HCT116 (cell line): ENCODE measurements at regions not wholly inside any gene's neighbourhood (a gene's known extent, or its start where the extent isn't known, plus 50 kb on each side); places are given as distances from the start of the nearest gene placed in this dataset.
"Not testable (repeated sequence)": the region's sequence is repeated elsewhere in the genome, so short reads cannot be mapped to it uniquely, and the experiment has no call there.

Source experiments
- ATAC-seq: fragments of 200-7000 bp; cut with Tn5 transposase; 2 replicates; pipeline ENCODE4 v1.9.1; 2020; ENCODE audit warnings: mild to moderate bottlenecking, moderate library complexity
- BruUV-seq: library from RNA; stranded (reverse); fragments of 400-500 nt; replicated peaks from 2 replicates; lab custom pipeline; 2021; lab: Mats Ljungman, UMichigan
- CTCF ChIA-PET: fragments of 300-600 bp; sonication (Branson Sonifier 250); formaldehyde crosslinking; loops from one replicate; lab custom pipeline; 2021; ENCODE audit warnings: antibody characterized with exemption; lab: Charles Lee
- POLR2A ChIA-PET: fragments of 300-600, 350-600 bp; sonication (Branson Sonifier 250); formaldehyde crosslinking; loops from one replicate; lab custom pipeline; 2021; ENCODE audit warnings: antibody characterized with exemption; lab: Charles Lee
- RAD21 ChIA-PET, 2 experiments: fragments of 300-600 bp; sonication (Branson Sonifier 250); formaldehyde crosslinking; loops; one replicate each; lab custom pipeline; 2023; ENCODE audit warnings: low total read pairs in 2 of 2; ENCODE audit not compliant: uncharacterized antibody in 2 of 2, unreplicated experiment in 2 of 2, low non-redundant PET in 1 of 2; lab: Charles Lee
- DNase-seq: peaks from one replicate; pipeline ENCODE4 v3.0.0-alpha.2; 2010; ENCODE audit warnings: low read depth, low spot score
- H2AFZ ChIP-seq: fragments of 200-600 bp; shearing (Covaris generic), sonication (generic); 2 replicates; pipeline ENCODE4 v1.6.1; 2017; ENCODE audit warnings: low read depth, mixed run types, mixed read lengths, antibody characterized with exemption, low read length; ENCODE audit not compliant: poor library complexity, severe bottlenecking
- H3K27ac ChIP-seq: 2 replicates; pipeline ENCODE4 v1.5.1; 2012; ENCODE audit warnings: low read depth, low read length
- H3K27me3 ChIP-seq: fragments of 200-600 bp; sonication (generic); 2 replicates; pipeline ENCODE4 v1.6.1; 2016; ENCODE audit warnings: mixed run types, low read length, mixed read lengths; ENCODE audit not compliant: insufficient read depth
- H3K36me3 ChIP-seq, 2 experiments: fragments of 200-500 bp in 1 of 2; fragments of 200-600 bp in 1 of 2; sonication (Bioruptor generic) in 1 of 2; sonication (generic) in 1 of 2; 2 replicates each; pipeline versions ENCODE4 v1.5.1 to v1.6.1; 2014 to 2016; ENCODE audit warnings: low read length in 2 of 2, inconsistent platforms in 1 of 2, mixed read lengths in 1 of 2, mixed run types in 1 of 2; ENCODE audit not compliant: insufficient read depth in 2 of 2, control insufficient read depth in 1 of 2
- H3K4me1 ChIP-seq, 2 experiments: fragments of 200-600 bp in 1 of 2; sonication (generic) in 1 of 2; 2 replicates each; pipeline versions ENCODE4 v1.5.1 to v1.6.1; 2012 to 2017; ENCODE audit warnings: low read length in 2 of 2, inconsistent platforms in 1 of 2, mild to moderate bottlenecking in 1 of 2, mixed read lengths in 1 of 2, mixed run types in 1 of 2, moderate library complexity in 1 of 2; ENCODE audit not compliant: insufficient read depth in 2 of 2, control insufficient read depth in 1 of 2
- H3K4me2 ChIP-seq: fragments of 200-600 bp; sonication (generic); 2 replicates; pipeline ENCODE4 v1.6.1; 2017; ENCODE audit warnings: mixed run types, low read length, mixed read lengths
- H3K4me3 ChIP-seq, 2 experiments: fragments of 200-600 bp in 1 of 2; sonication (generic) in 1 of 2; replicated peaks in 1 of 2; 2 replicates each; pipeline ENCODE4 v1.5.1; 2011 to 2016; ENCODE audit warnings: low read length in 2 of 2, control low read depth in 1 of 2, low read depth in 1 of 2, mild to moderate bottlenecking in 1 of 2, mixed read lengths in 1 of 2, mixed run types in 1 of 2
- H3K79me2 ChIP-seq: fragments of 200-600 bp; sonication (generic); 2 replicates; pipeline ENCODE4 v1.6.1; 2017; ENCODE audit warnings: mild to moderate bottlenecking, mixed run types, low read length, moderate library complexity, mixed read lengths; ENCODE audit not compliant: insufficient read depth
- H3K9ac ChIP-seq: fragments of 200-600 bp; sonication (generic); 2 replicates; pipeline ENCODE4 v1.6.1; 2016; ENCODE audit warnings: low read length, mixed read lengths
- H3K9me2 ChIP-seq: fragments of 200-600 bp; sonication (generic), shearing (Covaris generic); 2 replicates; pipeline ENCODE4 v1.6.1; 2017; ENCODE audit warnings: mixed run types, mild to moderate bottlenecking, moderate library complexity; ENCODE audit not compliant: insufficient read depth
- H3K9me3 ChIP-seq, 2 experiments: fragments of 200-500 bp in 1 of 2; fragments of 200-600 bp in 1 of 2; sonication (Bioruptor generic) in 1 of 2; sonication (generic) in 1 of 2; 2 replicates each; pipeline ENCODE4 v1.6.1; 2014 to 2017; ENCODE audit warnings: low read length in 2 of 2, mixed read lengths in 2 of 2, inconsistent platforms in 1 of 2, low read depth in 1 of 2, mild to moderate bottlenecking in 1 of 2, mixed run types in 1 of 2, moderate library complexity in 1 of 2; ENCODE audit not compliant: control insufficient read depth in 1 of 2, insufficient read depth in 1 of 2
- H4K20me1 ChIP-seq: fragments of 200-600 bp; sonication (generic), shearing (Covaris generic); 2 replicates; pipeline ENCODE4 v1.6.1; 2017; ENCODE audit warnings: mixed run types, mild to moderate bottlenecking, moderate library complexity; ENCODE audit not compliant: insufficient read depth
- ATF3 ChIP-seq: IDR thresholded peaks from 2 replicates; pipeline ENCODE4 v1.6.1; 2012
- CBX3 ChIP-seq: IDR thresholded peaks from 2 replicates; pipeline ENCODE4 v1.6.1; 2012; ENCODE audit warnings: low read depth
- EGR1 ChIP-seq: IDR thresholded peaks from 2 replicates; pipeline ENCODE4 v1.6.1; 2012; ENCODE audit warnings: low read depth
- EZH2 ChIP-seq: fragments of 200-600 bp; sonication (generic); IDR thresholded peaks from 2 replicates; pipeline ENCODE4 v1.6.1; 2017; ENCODE audit warnings: antibody characterized with exemption, mixed run types
- EZH2phosphoT487 ChIP-seq: fragments of 200-600 bp; IDR thresholded peaks from 2 replicates; pipeline ENCODE4 v1.6.1; 2018; ENCODE audit warnings: antibody characterized with exemption, borderline replicate concordance
- JUND ChIP-seq: IDR thresholded peaks from 2 replicates; pipeline ENCODE4 v1.6.1; 2012
- POLR2AphosphoS5 ChIP-seq: IDR thresholded peaks from 2 replicates; pipeline ENCODE4 v1.6.1; 2011; ENCODE audit warnings: mild to moderate bottlenecking, low read depth, low read length, moderate library complexity
- RAD21 ChIP-seq: IDR thresholded peaks from 2 replicates; pipeline ENCODE4 v1.6.1; 2012; ENCODE audit warnings: low read depth, mild to moderate bottlenecking
- REST ChIP-seq: IDR thresholded peaks from 2 replicates; pipeline ENCODE4 v1.6.1; 2012; ENCODE audit warnings: low read depth
- SRF ChIP-seq: IDR thresholded peaks from 2 replicates; pipeline ENCODE4 v1.6.1; 2012; ENCODE audit warnings: low read depth
- TCF7L2 ChIP-seq: IDR thresholded peaks from 2 replicates; pipeline ENCODE4 v1.7.0; 2011; ENCODE audit warnings: borderline replicate concordance, inconsistent platforms; ENCODE audit not compliant: insufficient read depth, insufficient read length; ENCODE audit errors: extremely low read depth
- ZFX ChIP-seq: fragments of 450-650 bp; IDR thresholded peaks from 2 replicates; pipeline ENCODE4 v1.6.1; 2017
- intact Hi-C: fragments of 100-400 bp; cut with micrococcal nuclease; formaldehyde crosslinking; loops from 2 replicates; pipeline ENCODE4 v1.10.0; 2022

- no peak for TF ChIP-seq EGR1
- TF ChIP-seq EZH2phosphoT487, result no peak
- TF ChIP-seq CBX3, result no peak
- TF ChIP-seq ATF3, result no peak
- no peak for TF ChIP-seq POLR2AphosphoS5
- no peak for TF ChIP-seq EZH2
- no peak for TF ChIP-seq SRF
- TF ChIP-seq REST, result no peak
- TF ChIP-seq RAD21, result no peak
- TF ChIP-seq JUND, result no peak
- TF ChIP-seq TCF7L2, result no peak
- no peak for TF ChIP-seq ZFX
- TF ChIP-seq, all 23 proteins: peak for 0
- no peak for ATAC-seq
- H3K79me2 ChIP-seq, result no peaks in the 10 kb centered on the region
- H3K9me2 ChIP-seq, result no peaks in the 10 kb centered on the region
- BruUV-seq, result no TSS peak
- H3K4me1 ChIP-seq, result no peaks in the 10 kb centered on the region
- no peak overlapping the region for H3K27ac ChIP-seq
- H3K4me3 ChIP-seq, result no peak overlapping the region
- no peak for DNase-seq
- H2AFZ ChIP-seq, result no peak overlapping the region
- no peak overlapping the region for H3K4me2 ChIP-seq
- ChIA-PET RAD21 (no interaction called here), CTCF (no interaction called here), POLR2A (no interaction called here)
- intact Hi-C loops, result no loop called here
- H3K9ac ChIP-seq, result no peak overlapping the region
- H3K27me3 ChIP-seq, result no peaks in the 10 kb centered on the region
- H3K9me3 ChIP-seq, result no peaks in the 10 kb centered on the region
- no peaks in the 10 kb centered on the region for H3K36me3 ChIP-seq
- no peaks in the 10 kb centered on the region for H4K20me1 ChIP-seq
Measured at GRCh38 chr16:75965504-75966374, 239.4 kb upstream of the CPHXL start.

- intact Hi-C loops, result not testable (repeated sequence)
Measured at GRCh38 chr16:75969120-75969519, 242.8 kb upstream of the CPHXL start.

More at GRCh38 chr16:75969120-75969519, 242.8 kb upstream of the CPHXL start:
- H3K79me2 ChIP-seq, ATAC-seq, H4K20me1 ChIP-seq, H3K4me1 ChIP-seq, H3K9me2 ChIP-seq, H3K4me2 ChIP-seq, H3K36me3 ChIP-seq, BruUV-seq, DNase-seq, H3K4me3 ChIP-seq, RAD21 ChIA-PET, CTCF ChIA-PET, H3K27ac ChIP-seq, H2AFZ ChIP-seq, POLR2A ChIA-PET, H3K9me3 ChIP-seq, H3K9ac ChIP-seq, H3K27me3 ChIP-seq: not testable (repeated sequence)
